ENCODE measurements at regions not wholly inside any gene's neighbourhood (a gene's known extent, or its start where the extent isn't known, plus 50 kb on each side); places are given as distances from the start of the nearest gene placed in this dataset.

GRCh38 chr1:57831624-57832023 lies 407.8 kb upstream of the DAB1 start:
- no peak for TF ChIP-seq CTCF (IDR thresholded peaks at IDR 0.05; ENCODE audit: borderline replicate concordance, insufficient read depth, low read depth, low read length)
- no peak overlapping the region for H3K4me3 ChIP-seq (ENCODE audit: low read depth, low read length)

GRCh38 chr1:57826535-57826934 lies 402.7 kb upstream of the DAB1 start:
- no peak overlapping the region for H3K4me3 ChIP-seq (ENCODE audit: low read depth, low read length)
- TF ChIP-seq CTCF (IDR thresholded peaks at IDR 0.05; ENCODE audit: borderline replicate concordance, insufficient read depth, low read depth, low read length), result no peak

GRCh38 chr1:57824535-57824934 lies 400.7 kb upstream of the DAB1 start:
- TF ChIP-seq CTCF (IDR thresholded peaks at IDR 0.05; ENCODE audit: borderline replicate concordance, insufficient read depth, low read depth, low read length), result no peak
- no peak overlapping the region for H3K4me3 ChIP-seq (ENCODE audit: low read depth, low read length)

GRCh38 chr1:57820356-57821095 lies 396.7 kb upstream of the DAB1 start:
- no peak for TF ChIP-seq CTCF (IDR thresholded peaks at IDR 0.05; ENCODE audit: borderline replicate concordance, insufficient read depth, low read depth, low read length)
- H3K4me3 ChIP-seq (ENCODE audit: low read depth, low read length), result no peak overlapping the region

GRCh38 chr1:57819893-57820292 lies 396.0 kb upstream of the DAB1 start:
- H3K4me3 ChIP-seq (ENCODE audit: low read depth, low read length), result no peak overlapping the region
- no peak for TF ChIP-seq CTCF (IDR thresholded peaks at IDR 0.05; ENCODE audit: borderline replicate concordance, insufficient read depth, low read depth, low read length)

- no peak overlapping the region for H3K4me3 ChIP-seq (ENCODE audit: low read depth, low read length)
- TF ChIP-seq CTCF (IDR thresholded peaks at IDR 0.05; ENCODE audit: borderline replicate concordance, insufficient read depth, low read depth, low read length), result no peak
Measured at GRCh38 chr1:57803586-57803985, 379.7 kb upstream of the DAB1 start.

GRCh38 chr1:57800376-57800775 lies 376.5 kb upstream of the DAB1 start:
- H3K4me3 ChIP-seq (ENCODE audit: low read depth, low read length), result no peak overlapping the region
- no peak for TF ChIP-seq CTCF (IDR thresholded peaks at IDR 0.05; ENCODE audit: borderline replicate concordance, insufficient read depth, low read depth, low read length)
